SK-N-MC (cell line): ENCODE measurements at regions not wholly inside any gene's neighbourhood (a gene's known extent, or its start where the extent isn't known, plus 50 kb on each side); places are given as distances from the start of the nearest gene placed in this dataset.

Experiments used
- DNase-seq: peaks from one replicate; pipeline ENCODE4 v3.0.0-alpha.2; 2011; ENCODE audit warnings: low read depth, low spot score
- H3K27ac ChIP-seq: fragments of 200-600 bp; sonication (generic); 2 replicates; pipeline ENCODE4 v1.5.1; 2016; ENCODE audit warnings: mixed run types
- H3K36me3 ChIP-seq: fragments of 200-600 bp; sonication (generic); 2 replicates; pipeline ENCODE4 v1.6.1; 2017; ENCODE audit warnings: antibody characterized with exemption, low read length, mixed read lengths; ENCODE audit not compliant: insufficient read depth
- H3K4me3 ChIP-seq: fragments of 200-600 bp; sonication (generic); 2 replicates; pipeline ENCODE4 v1.5.1; 2016
- H3K9ac ChIP-seq: fragments of 200-600 bp; sonication (generic); 2 replicates; pipeline ENCODE4 v1.8.0; 2017; ENCODE audit warnings: mixed run types, mixed read lengths; ENCODE audit not compliant: insufficient read length
- H3K9me3 ChIP-seq: fragments of 200-600 bp; sonication (generic); 2 replicates; pipeline ENCODE4 v1.6.1; 2017; ENCODE audit warnings: low read depth, mild to moderate bottlenecking, antibody characterized with exemption, low read length, moderate library complexity, mixed read lengths
- EZH2 ChIP-seq: fragments of 200-600 bp; sonication (generic); IDR thresholded peaks from one replicate; pipeline ENCODE4 v1.6.1; 2017; ENCODE audit warnings: antibody characterized with exemption
- FOXP2 ChIP-seq: optimal IDR thresholded peaks from 2 replicates; pipeline ENCODE3; 2011; ENCODE audit warnings: mild to moderate bottlenecking, moderate library complexity; ENCODE audit not compliant: insufficient read depth; ENCODE audit errors: extremely low read length, control extremely low read depth
- POLR2AphosphoS5 ChIP-seq: IDR thresholded peaks from 2 replicates; pipeline ENCODE4 v1.6.1; 2012; ENCODE audit warnings: mild to moderate bottlenecking, low read depth, low read length, borderline replicate concordance

DNA sequence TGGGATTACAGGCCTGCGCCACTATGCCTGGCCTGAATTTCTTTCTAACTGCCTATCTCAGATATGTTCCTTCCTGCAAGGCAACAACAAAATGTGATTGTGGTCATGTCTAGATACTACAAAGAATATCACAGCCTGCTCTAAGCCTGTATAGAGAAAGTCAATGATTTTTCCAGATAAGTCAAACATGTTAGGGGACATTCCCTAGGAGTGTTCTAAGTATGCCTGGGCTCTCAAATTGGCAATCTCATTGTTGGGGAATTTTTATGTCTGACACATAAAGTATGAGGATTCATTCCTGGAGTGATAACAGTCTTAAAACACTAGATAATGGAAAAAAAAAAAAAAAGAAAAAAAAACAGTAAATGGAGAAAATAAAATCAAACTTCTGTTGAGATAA, 406.1 kb downstream of the GATA3 start:
- no peak overlapping the region for H3K4me3 ChIP-seq
- no peaks in the 10 kb centered on the region for H3K9me3 ChIP-seq
- DNase-seq = no peak
- H3K27ac ChIP-seq = no peak overlapping the region
- TF ChIP-seq POLR2AphosphoS5 (no peak), EZH2 (no peak), FOXP2 (no peak)
- no peak overlapping the region for H3K9ac ChIP-seq
- no peaks in the 10 kb centered on the region for H3K36me3 ChIP-seq

DNA sequence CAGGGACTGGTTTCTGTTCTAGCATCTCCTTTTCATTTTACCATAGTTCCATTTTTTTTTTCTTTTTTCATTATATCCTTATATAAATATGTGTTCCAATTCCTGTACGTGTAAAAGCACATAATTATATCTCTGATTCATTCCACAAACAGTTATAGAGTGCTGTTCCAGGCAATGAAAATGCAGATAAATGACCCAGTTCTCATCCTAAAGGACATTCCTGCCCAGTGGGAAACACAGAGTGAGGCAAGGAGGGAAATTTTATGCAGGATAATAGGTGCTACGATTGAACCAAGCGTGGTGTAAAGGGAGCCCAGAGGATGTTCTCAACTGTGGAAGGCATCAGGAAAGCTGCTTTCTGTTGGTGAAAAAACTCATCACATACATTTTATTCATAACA, 408.1 kb downstream of the GATA3 start:
- no peak overlapping the region for H3K27ac ChIP-seq
- H3K9me3 ChIP-seq = no peaks in the 10 kb centered on the region
- no peak for DNase-seq
- H3K4me3 ChIP-seq = no peak overlapping the region
- TF ChIP-seq POLR2AphosphoS5 (no peak), FOXP2 (no peak), EZH2 (no peak)
- no peak overlapping the region for H3K9ac ChIP-seq
- H3K36me3 ChIP-seq = no peaks in the 10 kb centered on the region

DNA sequence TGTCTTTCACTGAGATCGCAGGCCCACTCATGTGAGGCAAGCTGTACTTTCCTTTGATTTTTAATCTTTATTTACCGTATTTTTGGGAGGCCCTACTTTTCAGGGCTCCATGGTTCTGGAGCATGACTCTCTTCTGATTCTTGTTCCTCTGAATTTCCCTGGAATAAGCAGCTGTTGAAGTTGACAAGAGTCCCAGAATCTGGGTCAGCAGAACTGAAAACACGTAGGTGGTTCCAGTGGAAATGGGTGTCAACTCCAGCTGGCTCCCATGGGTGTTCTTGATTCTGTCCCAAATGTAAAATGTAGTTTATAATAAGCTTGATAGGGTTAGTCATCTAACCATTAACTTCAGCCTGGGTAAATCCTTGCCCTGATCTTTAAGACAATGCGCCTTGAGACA, 409.4 kb downstream of the GATA3 start:
- DNase-seq = no peak
- TF ChIP-seq EZH2 (no peak), POLR2AphosphoS5 (no peak), FOXP2 (no peak)
- Histone ChIP-seq H3K9me3 (no peaks in the 10 kb centered on the region), H3K27ac (no peak overlapping the region), H3K36me3 (no peaks in the 10 kb centered on the region), H3K9ac (no peak overlapping the region), H3K4me3 (no peak overlapping the region)

DNA sequence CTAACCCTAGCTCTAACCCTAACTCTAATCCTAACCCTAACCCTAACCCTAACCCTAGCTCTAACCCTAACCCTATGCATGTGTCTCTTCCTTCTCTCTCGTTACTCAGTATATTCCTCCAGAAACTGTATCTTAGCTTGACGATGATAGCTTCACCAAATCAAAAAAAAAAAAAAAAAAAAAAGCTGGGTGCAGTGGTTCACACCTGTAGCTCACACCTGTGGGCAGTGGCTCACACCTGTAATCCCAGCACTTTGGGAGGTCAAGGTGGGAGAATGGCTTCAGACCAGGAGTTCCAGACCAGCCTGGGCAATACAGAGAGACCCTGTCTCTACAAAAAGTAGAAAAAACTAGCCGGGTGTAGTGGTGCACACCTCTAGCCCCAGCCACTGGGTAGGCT, 414.0 kb downstream of the GATA3 start:
- Histone ChIP-seq H3K9me3 (no peaks in the 10 kb centered on the region), H3K36me3 (no peaks in the 10 kb centered on the region), H3K4me3 (no peak overlapping the region), H3K27ac (no peak overlapping the region), H3K9ac (no peak overlapping the region)
- no peak for TF ChIP-seq FOXP2
- no peak for TF ChIP-seq POLR2AphosphoS5
- no peak for TF ChIP-seq EZH2
- DNase-seq = no peak

DNA sequence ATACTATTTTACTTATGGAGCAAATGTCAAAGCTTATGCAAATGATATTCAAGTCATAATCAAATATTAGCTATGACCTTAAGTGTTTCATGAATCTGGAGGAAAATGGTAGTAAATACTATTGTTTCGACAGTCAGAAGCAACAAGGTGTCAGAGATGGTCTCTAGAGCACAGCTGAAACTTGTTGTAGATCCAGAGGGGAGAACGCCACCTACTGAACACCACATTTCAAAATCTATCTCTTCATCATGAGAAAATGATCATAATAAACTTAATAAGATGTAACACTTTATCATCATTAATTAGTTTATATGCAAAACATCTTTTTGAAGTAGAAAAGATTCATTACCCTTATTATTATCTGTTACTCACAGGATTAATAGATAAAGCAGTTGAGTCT, 418.7 kb downstream of the GATA3 start:
- H3K27ac ChIP-seq = no peak overlapping the region
- no peak for DNase-seq

DNA sequence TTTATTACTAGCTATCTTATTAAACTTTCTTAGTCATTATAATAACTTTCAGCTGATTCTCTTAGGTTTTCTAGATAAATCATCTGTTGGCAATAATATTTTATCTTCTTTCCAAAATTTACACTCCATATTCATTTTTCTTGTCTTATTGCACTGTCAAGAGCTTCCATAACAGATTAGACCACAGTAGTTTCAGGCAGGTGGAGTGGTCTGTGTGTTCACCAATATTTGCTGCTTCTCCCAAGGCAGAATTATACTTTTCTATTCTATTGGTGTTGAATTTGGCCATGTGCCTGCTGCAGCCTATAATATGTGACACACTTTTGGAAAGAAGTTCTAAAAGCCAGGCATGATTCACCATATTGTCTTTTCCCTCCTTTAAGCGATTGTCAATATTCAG, 422.8 kb downstream of the GATA3 start:
- DNase-seq = no peak
- no peak overlapping the region for H3K27ac ChIP-seq
- H3K36me3 ChIP-seq = no peaks in the 10 kb centered on the region
- no peak for TF ChIP-seq POLR2AphosphoS5
- no peak for TF ChIP-seq EZH2
- no peak for TF ChIP-seq FOXP2
- no peak overlapping the region for H3K9ac ChIP-seq
- no peaks in the 10 kb centered on the region for H3K9me3 ChIP-seq
- H3K4me3 ChIP-seq = no peak overlapping the region

More for the DNA sequence above, 418.7 kb downstream of the GATA3 start:
- Histone ChIP-seq H3K36me3 (no peaks in the 10 kb centered on the region), H3K9me3 (no peaks in the 10 kb centered on the region), H3K9ac (no peak overlapping the region), H3K4me3 (no peak overlapping the region)
- TF ChIP-seq FOXP2 = no peak
- TF ChIP-seq POLR2AphosphoS5 = no peak
- TF ChIP-seq EZH2 = no peak

DNA sequence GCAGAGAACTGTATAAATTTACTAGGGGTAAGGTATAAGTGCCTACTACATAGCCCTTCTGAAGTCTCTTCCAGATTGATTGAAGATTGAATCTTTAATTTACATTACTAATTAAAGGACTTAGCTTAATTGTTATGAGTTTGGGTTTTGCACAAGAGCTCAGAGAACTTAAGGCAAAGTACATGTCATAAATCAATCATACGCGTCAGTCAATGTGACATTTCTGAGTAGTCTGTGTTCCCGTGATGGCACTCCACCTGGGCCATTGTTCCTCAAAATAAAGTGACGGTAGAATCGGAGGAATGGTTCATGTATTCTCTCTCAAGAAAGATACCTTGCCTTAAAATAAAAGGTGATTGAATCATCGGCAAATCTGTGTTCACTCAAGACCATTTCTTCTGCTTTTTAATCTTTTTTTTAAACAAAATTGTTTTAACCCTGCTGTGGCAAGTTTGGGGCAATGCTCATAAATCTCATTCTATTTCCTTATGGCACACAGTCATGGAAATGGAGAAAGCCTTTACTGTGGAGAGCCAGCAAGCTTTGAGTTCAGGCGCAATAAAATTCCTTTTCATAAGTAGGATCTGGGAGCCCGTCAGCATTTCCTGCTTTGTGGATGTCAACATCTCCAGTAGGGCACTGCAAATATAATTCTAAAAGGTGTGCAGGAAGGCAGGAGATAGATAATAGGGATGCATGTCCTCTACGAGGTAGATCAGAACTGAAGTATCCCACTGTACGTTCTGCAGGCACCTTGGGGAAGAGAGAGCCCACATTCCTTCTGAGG, 427.4 kb downstream of the GATA3 start:
- TF ChIP-seq POLR2AphosphoS5 (no peak), EZH2 (no peak), FOXP2 (no peak)
- H3K9me3 ChIP-seq = no peaks in the 10 kb centered on the region
- H3K36me3 ChIP-seq = no peaks in the 10 kb centered on the region
- H3K27ac ChIP-seq = no peak overlapping the region
- DNase-seq = no peak
- H3K4me3 ChIP-seq = no peak overlapping the region
- H3K9ac ChIP-seq = no peak overlapping the region

DNA sequence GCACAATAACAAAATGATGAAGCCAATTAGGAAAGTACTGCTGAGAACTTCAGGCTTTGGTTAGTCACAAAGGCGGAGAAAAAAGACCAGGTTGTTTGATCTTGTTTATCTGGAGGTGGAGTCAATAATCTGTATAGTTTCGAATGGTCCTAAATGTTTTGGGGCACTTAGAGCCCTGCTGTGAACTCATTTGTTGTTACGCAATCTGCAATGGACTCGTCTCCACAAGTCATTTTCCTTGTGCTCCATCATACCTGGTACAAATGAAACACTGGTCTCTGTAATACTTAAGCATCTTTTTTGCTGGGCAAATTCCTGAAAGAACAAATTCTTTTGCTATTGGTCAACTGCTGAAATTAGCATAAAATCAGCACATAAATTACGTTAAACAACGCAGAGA, 430.5 kb downstream of the GATA3 start:
- no peak overlapping the region for H3K27ac ChIP-seq
- no peaks in the 10 kb centered on the region for H3K9me3 ChIP-seq
- DNase-seq = no peak
- H3K36me3 ChIP-seq = no peaks in the 10 kb centered on the region
- TF ChIP-seq EZH2 = no peak
- TF ChIP-seq POLR2AphosphoS5 = no peak
- no peak for TF ChIP-seq FOXP2
- H3K4me3 ChIP-seq = no peak overlapping the region
- H3K9ac ChIP-seq = no peak overlapping the region

DNA sequence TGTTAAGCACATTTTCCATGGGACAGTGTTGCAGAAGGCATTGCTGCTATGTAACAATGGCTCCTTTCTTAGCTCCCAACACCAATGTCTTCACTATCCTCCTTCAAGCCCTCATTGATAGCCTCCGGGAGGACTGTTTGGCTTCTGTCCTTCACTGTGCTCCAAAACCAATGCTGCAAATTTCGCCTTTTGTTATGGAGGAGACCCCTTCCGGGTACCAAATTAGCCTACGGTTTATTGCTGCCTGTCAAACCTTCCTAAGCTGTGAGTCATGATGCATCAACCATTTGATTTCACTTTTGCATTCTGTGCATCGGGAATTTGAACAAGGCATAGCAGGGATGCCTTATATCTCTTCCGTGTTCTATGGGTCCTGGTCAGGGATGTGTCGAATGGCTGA, 432.9 kb downstream of the GATA3 start:
- TF ChIP-seq POLR2AphosphoS5 (no peak), EZH2 (no peak), FOXP2 (no peak)
- no peak overlapping the region for H3K9ac ChIP-seq
- DNase-seq = no peak
- no peaks in the 10 kb centered on the region for H3K9me3 ChIP-seq
- no peaks in the 10 kb centered on the region for H3K36me3 ChIP-seq
- H3K27ac ChIP-seq = no peak overlapping the region
- no peak overlapping the region for H3K4me3 ChIP-seq
